Muscle of back (tissue), 3 donors: ENCODE measurements at regions not wholly inside any gene's neighbourhood (a gene's known extent, or its start where the extent isn't known, plus 50 kb on each side); places are given as distances from the start of the nearest gene placed in this dataset.
"Not testable (repeated sequence)": the region's sequence is repeated elsewhere in the genome, so short reads cannot be mapped to it uniquely, and the experiment has no call there.

ENCODE experiments used
- DNase-seq, 3 donors: peaks; one replicate each; pipeline versions ENCODE4 v3.0.0 to v3.0.0-alpha.2; 2013

- DNase-seq = peak in 1 of 3 donors; percentile 1
Measured at GRCh38 chrX:18003876-18004275, 142.8 kb upstream of the RAI2 start.

DNA sequence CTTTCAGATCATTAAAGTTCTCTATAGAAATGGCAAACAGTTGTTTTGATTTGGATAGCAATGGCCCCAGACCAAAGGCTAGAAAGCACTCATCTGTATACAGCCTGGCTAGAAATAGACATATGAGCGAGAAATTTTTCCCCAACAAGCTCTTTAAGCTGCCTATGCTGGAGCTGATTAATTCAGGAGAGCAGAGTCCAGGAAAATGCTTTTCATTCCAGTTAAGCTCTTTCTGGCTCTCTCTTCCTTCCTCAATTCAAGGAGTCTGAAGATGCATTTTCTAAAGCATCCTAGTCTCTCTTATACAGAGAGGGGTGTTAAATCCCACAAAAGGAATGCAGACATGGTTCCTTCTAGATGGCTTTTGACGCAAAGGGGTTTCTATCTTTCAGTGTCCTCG is 141.7 kb upstream of the RAI2 start:
- DNase-seq = peak in 1 of 3 donors; percentile 14

DNA sequence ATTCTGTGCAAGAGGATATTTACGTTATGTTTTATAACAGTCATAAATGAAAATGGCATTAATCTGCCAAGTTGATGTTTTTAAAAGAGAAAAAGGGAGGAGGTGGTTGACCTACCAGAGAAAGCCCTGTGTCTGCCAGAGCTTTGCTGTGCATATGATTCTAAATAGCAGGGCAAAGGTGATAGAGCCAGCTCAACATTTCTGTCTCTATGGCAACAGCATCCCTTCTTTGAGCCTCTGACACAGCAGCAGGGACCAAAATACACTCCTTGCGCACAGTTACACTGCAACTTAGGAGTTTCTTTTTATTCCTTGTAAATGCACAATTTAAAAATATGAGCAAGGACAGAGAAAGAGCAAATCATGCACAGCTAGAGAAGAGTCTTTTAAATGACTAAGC is 133.3 kb upstream of the RAI2 start:
- no peak for DNase-seq

GRCh38 chrX:17993062-17993461 is 132.0 kb upstream of the RAI2 start:
- no peak for DNase-seq

GRCh38 chrX:17990532-17990931 is 129.4 kb upstream of the RAI2 start:
- DNase-seq = no peak

GRCh38 chrX:17987783-17988182 is 126.7 kb upstream of the RAI2 start:
- no peak for DNase-seq

- DNase-seq = no peak
Measured at GRCh38 chrX:17986977-17987376, 125.9 kb upstream of the RAI2 start.

GRCh38 chrX:17986440-17986839 is 125.3 kb upstream of the RAI2 start:
- DNase-seq = no peak

GRCh38 chrX:17984415-17984814 is 123.3 kb upstream of the RAI2 start:
- DNase-seq = no peak

DNA sequence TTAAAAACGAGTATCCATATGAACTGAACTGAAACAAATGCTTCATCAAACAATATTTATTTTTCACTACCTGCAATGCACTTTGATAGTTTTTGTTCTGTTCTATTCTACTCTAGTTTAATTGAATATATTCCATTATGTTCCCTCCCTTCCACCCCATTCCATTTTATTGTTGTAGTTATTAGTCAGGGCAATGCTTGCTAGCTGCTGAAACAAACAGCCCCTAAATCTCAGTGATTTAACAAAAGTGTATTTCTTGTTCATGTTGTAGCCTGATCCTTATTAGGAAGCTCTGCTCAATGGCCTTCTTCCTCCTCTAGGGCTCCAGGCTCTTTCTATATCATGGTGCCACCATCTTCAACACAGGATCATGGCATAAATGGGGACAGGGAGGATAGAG is 122.3 kb upstream of the RAI2 start:
- no peak for DNase-seq

DNA sequence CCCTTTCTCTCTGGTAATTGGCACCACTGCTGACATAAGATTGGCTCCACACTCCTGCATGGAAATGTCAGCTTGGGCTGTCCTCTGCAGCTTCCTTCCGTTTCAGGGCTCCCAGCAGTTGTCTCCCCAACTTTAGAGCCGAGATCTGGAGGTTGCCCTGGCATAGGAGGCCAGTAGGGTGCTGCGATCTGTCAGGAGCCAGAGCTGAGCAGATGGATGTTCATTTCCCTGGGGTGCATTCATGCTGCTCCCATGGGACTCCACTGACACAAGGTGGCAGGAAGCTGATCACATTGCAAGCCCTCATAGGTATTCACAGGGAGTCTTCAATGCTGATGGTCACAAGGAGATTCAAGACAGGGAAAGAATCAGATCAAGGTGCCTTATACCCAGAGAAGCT is 116.6 kb upstream of the RAI2 start:
- no peak for DNase-seq

DNA sequence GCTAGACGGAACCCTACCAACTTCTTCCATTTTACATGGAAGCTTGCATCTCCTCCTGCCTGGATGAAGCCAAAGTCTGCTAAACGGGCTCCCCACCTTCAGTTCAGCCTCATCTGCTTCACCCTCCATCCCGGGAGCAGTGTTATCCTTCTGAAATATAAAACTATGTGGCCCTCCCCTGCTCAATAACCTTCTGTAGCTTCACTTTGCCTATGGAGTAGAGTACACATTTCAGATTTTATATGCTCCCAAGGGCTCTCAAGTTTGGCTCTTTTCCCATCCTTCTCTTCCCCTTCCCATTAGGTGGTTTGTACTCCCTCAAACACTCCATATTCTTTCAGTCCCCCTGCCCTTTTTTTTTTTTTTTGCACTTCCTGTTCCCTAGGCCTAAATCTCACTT is 115.9 kb upstream of the RAI2 start:
- no peak for DNase-seq

DNA sequence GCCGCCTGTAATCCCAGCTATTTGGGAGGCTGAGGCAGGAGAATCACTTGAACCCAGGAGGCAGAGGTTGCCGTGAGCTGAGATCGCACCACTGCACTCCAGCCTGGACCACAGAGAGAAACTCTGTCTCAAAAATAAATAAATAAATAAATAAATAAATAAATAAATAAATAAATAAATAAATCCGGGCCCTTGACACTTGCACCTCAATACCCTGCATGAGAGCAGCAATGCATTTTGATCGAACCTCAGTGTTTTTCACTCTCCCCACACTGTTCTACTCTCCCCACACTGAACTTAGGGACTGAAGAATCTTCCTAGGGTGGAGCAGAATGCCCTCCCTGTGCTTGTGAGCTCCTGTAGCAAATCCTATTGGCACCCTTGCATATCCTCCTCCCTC is 114.3 kb upstream of the RAI2 start:
- not testable (repeated sequence) for DNase-seq

DNA sequence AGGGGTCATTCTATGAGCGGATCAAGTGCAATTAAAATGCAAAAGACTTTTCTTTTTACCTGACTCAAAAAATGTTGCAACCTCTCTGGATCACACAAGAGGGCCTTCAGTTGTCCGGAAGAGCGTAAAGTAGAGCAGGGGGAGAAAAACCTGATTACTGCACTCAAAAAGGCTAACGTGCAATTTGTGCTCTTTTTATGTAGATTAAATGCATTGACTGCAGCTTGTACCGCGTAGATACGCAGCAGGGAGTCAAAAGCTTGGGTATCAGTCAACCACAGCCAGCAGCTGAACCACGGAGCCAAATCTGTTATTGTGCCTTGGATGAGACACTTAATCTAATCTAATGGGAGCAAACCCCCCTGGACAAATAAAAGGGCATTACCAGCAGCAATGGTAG is 107.3 kb upstream of the RAI2 start:
- no peak for DNase-seq

- no peak for DNase-seq
Measured at GRCh38 chrX:17967888-17968287, 106.8 kb upstream of the RAI2 start.

GRCh38 chrX:17964871-17965270 is 103.8 kb upstream of the RAI2 start:
- DNase-seq = no peak

GRCh38 chrX:17960891-17961290 is 99.8 kb upstream of the RAI2 start:
- no peak for DNase-seq

- peak in 1 of 3 donors; percentile 2 for DNase-seq
Measured at GRCh38 chrX:17944833-17945497, 83.9 kb upstream of the RAI2 start.

DNA sequence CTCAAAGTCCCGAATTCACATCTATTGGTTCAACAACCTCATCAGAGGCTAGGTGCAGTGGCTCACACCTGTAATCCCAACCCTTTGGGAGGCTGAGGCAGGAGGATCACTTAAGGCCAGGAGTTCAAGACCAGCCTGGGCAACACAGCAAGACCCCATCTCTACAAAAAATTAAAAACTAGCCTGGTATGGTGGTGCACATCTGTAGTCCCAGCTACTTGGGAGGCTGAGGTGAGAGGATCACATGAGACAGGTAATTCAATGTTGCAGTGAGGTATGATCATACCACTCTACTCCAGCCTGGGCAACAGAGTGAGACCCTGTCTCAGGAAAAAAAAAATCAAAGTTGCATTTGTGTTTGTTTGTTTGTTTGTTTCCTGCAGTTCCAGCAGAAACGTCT is 80.1 kb upstream of the RAI2 start:
- not testable (repeated sequence) for DNase-seq

DNA sequence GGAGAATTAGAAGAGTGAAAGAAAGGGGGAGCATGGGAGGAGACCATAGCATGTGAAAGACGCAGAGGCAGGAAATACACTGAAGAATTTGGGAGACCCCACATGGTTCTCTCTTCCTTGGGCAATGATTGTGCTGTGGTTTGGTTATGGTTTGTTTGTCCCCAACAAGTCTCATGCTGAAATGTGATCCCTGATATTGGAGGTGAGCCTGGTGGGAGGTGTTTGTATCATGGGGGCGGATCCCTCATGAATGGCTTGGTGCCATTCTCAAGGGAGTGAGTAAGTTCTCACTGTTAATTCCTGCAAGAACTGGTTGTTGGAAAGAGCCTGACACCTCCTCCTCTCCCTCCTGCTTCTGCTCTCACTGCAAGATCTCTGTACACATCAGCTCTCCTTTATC is 78.6 kb upstream of the RAI2 start:
- DNase-seq = no peak

- no peak for DNase-seq
Measured at GRCh38 chrX:17933856-17934255, 72.8 kb upstream of the RAI2 start.

- no peak for DNase-seq
Measured at GRCh38 chrX:17932781-17933180, 71.7 kb upstream of the RAI2 start.

DNA sequence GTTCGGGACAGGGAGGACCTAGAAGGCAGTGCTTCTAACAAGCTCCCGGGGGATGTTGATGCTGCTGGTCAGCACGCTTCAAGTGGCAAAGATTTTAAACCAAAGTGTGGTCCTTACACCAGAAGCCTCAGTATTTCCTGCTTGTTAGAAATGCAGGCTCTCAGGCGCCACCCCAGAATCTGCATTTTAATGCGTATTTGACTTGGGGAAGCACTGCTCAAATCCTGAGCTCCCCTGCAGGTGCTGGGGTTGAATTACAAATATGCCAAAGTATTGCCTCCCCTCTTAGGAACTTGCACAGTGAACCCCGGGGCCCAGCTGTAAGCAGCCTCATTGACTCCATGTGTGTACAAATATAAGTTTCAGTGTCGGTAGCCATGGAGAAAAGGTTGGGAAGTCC is 70.8 kb upstream of the RAI2 start:
- DNase-seq = no peak

DNA sequence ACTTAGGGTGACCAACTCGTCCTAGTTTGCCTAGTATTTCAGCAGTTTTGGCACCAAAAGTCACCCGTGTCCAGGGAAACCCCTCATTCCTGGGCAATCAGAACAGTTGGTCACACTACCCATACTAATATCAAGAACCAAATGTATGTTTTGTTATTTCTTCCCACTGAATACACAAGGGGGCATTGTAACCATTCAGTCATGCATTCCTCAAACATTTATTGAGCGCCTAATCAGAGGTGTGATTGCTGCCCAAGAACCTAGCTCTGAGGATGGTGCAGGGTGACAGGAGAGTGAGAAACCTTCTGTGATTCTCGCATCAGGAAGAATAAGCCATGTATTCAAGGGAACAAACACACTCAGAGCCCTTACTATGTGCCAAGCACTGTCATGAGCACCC is 69.8 kb upstream of the RAI2 start:
- DNase-seq = no peak

- no peak for DNase-seq
Measured at GRCh38 chrX:17923546-17923945, 62.4 kb upstream of the RAI2 start.
